ENCODE measurements at regions not wholly inside any gene's neighbourhood (a gene's known extent, or its start where the extent isn't known, plus 50 kb on each side); places are given as distances from the start of the nearest gene placed in this dataset.

DNA sequence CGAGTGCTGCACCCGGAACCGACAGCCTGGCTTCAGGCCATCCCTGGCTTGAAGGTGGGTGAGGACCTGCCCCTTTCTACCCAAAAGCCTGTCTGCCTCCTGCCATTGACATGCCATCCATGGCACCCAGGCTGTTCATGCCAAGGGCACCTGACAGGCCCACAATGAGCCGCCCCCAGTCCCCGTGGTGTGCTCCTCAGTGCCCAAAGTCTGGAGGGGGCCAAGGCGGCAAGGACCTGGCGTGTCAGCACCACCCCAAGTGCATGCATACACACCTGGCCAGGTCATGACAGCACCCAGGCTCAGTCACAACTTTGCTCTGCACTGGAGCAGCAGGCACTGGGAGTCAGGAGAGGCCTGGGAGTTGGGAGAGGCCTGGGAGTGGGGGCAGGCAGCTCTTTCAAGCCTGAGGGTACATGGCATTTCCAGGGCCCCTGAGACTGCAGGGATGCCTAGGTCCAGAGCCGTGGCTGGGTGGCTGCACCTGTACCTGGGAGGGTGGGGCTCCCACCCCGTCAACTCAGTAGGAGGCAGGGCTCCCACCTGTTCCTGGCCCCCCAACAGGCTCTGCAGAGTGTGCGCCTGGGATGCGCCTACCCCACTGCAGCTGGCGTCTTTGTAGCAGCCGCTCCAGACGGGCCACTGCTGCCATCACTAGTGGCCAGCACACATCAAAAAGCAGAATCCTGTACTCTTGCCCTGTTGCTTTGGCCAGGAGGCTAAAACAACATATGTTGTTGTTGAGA, 71.7 kb downstream of the ZNF467 start:
- TF ChIP-seq POLR2A (IDR thresholded peaks at IDR 0.05; ENCODE audit: low read depth): no peak
- TF ChIP-seq, protein P1, sequence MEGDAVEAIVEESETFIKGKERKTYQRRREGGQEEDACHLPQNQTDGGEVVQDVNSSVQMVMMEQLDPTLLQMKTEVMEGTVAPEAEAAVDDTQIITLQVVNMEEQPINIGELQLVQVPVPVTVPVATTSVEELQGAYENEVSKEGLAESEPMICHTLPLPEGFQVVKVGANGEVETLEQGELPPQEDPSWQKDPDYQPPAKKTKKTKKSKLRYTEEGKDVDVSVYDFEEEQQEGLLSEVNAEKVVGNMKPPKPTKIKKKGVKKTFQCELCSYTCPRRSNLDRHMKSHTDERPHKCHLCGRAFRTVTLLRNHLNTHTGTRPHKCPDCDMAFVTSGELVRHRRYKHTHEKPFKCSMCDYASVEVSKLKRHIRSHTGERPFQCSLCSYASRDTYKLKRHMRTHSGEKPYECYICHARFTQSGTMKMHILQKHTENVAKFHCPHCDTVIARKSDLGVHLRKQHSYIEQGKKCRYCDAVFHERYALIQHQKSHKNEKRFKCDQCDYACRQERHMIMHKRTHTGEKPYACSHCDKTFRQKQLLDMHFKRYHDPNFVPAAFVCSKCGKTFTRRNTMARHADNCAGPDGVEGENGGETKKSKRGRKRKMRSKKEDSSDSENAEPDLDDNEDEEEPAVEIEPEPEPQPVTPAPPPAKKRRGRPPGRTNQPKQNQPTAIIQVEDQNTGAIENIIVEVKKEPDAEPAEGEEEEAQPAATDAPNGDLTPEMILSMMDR (IDR thresholded peaks at IDR 0.05): no peak
- no peak for TF ChIP-seq EP300 (IDR thresholded peaks at IDR 0.05)
